GM12878 (cell line): ENCODE measurements at regions not wholly inside any gene's neighbourhood (a gene's known extent, or its start where the extent isn't known, plus 50 kb on each side); places are given as distances from the start of the nearest gene placed in this dataset.

Experiments
- ATAC-seq: fragments of 200-7000 bp; cut with Tn5 transposase; 3 replicates; pipeline ENCODE4 v1.9.1; 2020; ENCODE audit warnings: mild to moderate bottlenecking, moderate library complexity
- BruUV-seq: library from RNA; stranded (reverse); fragments of 400-500 nt; replicated peaks from 2 replicates; lab custom pipeline; 2021; lab: Mats Ljungman, UMichigan
- CTCF ChIA-PET: fragments of 300-600 bp; sonication (Branson Sonifier 250); formaldehyde crosslinking; extraction: SDS; loops from one replicate; lab custom pipeline; 2021; ENCODE audit warnings: inconsistent platforms; lab: Yijun Ruan, JAX
- POLR2A ChIA-PET: fragments of 350-600 bp; formaldehyde crosslinking; extraction: SDS; loops from one replicate; lab custom pipeline; 2021; ENCODE audit warnings: inconsistent platforms; lab: Charles Lee
- RAD21 ChIA-PET: fragments of 300-600 bp; sonication (Branson Sonifier 250); formaldehyde crosslinking; loops from one replicate; lab custom pipeline; 2023; ENCODE audit warnings: antibody characterized with exemption; ENCODE audit not compliant: unreplicated experiment; lab: Charles Lee
- SMC1A ChIA-PET: fragments of 300-600 bp; sonication (Branson Sonifier 250); formaldehyde crosslinking; loops from one replicate; lab custom pipeline; 2023; ENCODE audit not compliant: unreplicated experiment, uncharacterized antibody; lab: Charles Lee
- DNase-seq: peaks from one replicate; pipeline ENCODE4 v3.0.0-alpha.2; 2011; ENCODE audit warnings: low read depth, low spot score
- FAIRE-seq: peaks from 3 replicates; lab custom pipeline; 2011; peaks lifted over from hg19 to GRCh38; lab: Jason Lieb, UNC
- H2AFZ ChIP-seq: 2 replicates; pipeline ENCODE4 v1.6.0; 2011; ENCODE audit warnings: low read depth, low read length, control low read depth; ENCODE audit not compliant: control insufficient read depth
- H3K27ac ChIP-seq: 2 replicates; pipeline ENCODE4 v1.5.1; 2011; ENCODE audit warnings: control low read depth; ENCODE audit not compliant: control insufficient read depth, insufficient read depth
- H3K27me3 ChIP-seq, 2 experiments: replicated peaks in 1 of 2; 2 replicates each; pipeline versions ENCODE4 v1.6.0 to v1.6.1; 2011; ENCODE audit warnings: low read length in 1 of 2; ENCODE audit not compliant: control insufficient read depth in 2 of 2, insufficient read depth in 2 of 2
- H3K36me3 ChIP-seq, 2 experiments: 2 replicates each; pipeline ENCODE4 v1.5.1; 2011; ENCODE audit warnings: low read length in 1 of 2; ENCODE audit not compliant: control insufficient read depth in 2 of 2, insufficient read depth in 2 of 2
- H3K4me1 ChIP-seq: 2 replicates; pipeline ENCODE4 v1.6.1; 2011; ENCODE audit warnings: mild to moderate bottlenecking, low read length, moderate library complexity, mixed read lengths; ENCODE audit not compliant: control insufficient read depth, insufficient read depth
- H3K4me2 ChIP-seq: 2 replicates; pipeline ENCODE4 v1.6.0; 2011; ENCODE audit warnings: control low read depth; ENCODE audit not compliant: control insufficient read depth, insufficient read depth
- H3K4me3 ChIP-seq: fragments of 200-600 bp; sonication (generic); 2 replicates; pipeline ENCODE4 v1.5.1; 2016
- H3K79me2 ChIP-seq: 2 replicates; pipeline ENCODE4 v1.6.0; 2011; ENCODE audit warnings: low read length; ENCODE audit not compliant: control insufficient read depth, insufficient read depth
- H3K9ac ChIP-seq: 2 replicates; pipeline ENCODE4 v1.8.0; 2011; ENCODE audit warnings: low read length, control low read depth, mixed read lengths; ENCODE audit not compliant: control insufficient read depth, insufficient read depth
- H3K9me3 ChIP-seq: replicated peaks from 3 replicates; pipeline ENCODE4 v1.5.1; 2011; ENCODE audit warnings: mild to moderate bottlenecking, low read length; ENCODE audit not compliant: control insufficient read depth, insufficient read depth
- H4K20me1 ChIP-seq: 2 replicates; pipeline ENCODE4 v1.6.0; 2011; ENCODE audit not compliant: control insufficient read depth, insufficient read depth
- EP300 ChIP-seq, 2 experiments: fragments of 150-350 bp in 1 of 2; IDR thresholded peaks; 2 replicates each; pipeline ENCODE4 v1.6.1; 2011 to 2012; ENCODE audit warnings: low read depth in 2 of 2, low read length in 2 of 2, borderline replicate concordance in 1 of 2, improper control_type of control experiment in 1 of 2, inconsistent platforms in 1 of 2; ENCODE audit not compliant: control insufficient read depth in 1 of 2
- PAX8 ChIP-seq: fragments of 450-650 bp; IDR thresholded peaks from 2 replicates; pipeline ENCODE4 v1.6.1; 2017; ENCODE audit warnings: mild to moderate bottlenecking, moderate library complexity
- RUNX3 ChIP-seq: IDR thresholded peaks from 2 replicates; pipeline ENCODE4 v1.6.1; 2012; ENCODE audit warnings: low read length, inconsistent platforms
- SPI1 ChIP-seq: IDR thresholded peaks from 2 replicates; pipeline ENCODE4 v1.6.1; 2011; ENCODE audit warnings: low read depth, mild to moderate bottlenecking, low read length, moderate library complexity, borderline replicate concordance; ENCODE audit not compliant: insufficient read depth
- ZBED1 ChIP-seq: IDR thresholded peaks from 2 replicates; pipeline ENCODE4 v1.6.1; 2016; ENCODE audit warnings: borderline replicate concordance
- ZNF384 ChIP-seq: IDR thresholded peaks from 2 replicates; pipeline ENCODE4 v1.6.1; 2012; ENCODE audit warnings: low read depth, mild to moderate bottlenecking, low read length, improper control_type of control experiment, borderline replicate concordance
- WGBS: methylation state at CpG from one replicate; pipeline ENCODE4 v1.1.6; 2016; ENCODE audit warnings: low lambda C conversion rate; ENCODE audit not compliant: insufficient replicate concordance, insufficient coverage; ENCODE audit errors: missing lambda C conversion rate; 5-methylcytosine and 5-hydroxymethylcytosine counted together
- in situ Hi-C: fragments of 300-500 bp; cut with MboI; formaldehyde crosslinking; loops from 9 replicates; pipeline ENCODE4 v1.14.3; 2018; ENCODE audit warnings: mixed read lengths
- intact Hi-C: fragments of 100-400 bp; cut with micrococcal nuclease; formaldehyde crosslinking; loops from one replicate; pipeline ENCODE4 v1.14.2; 2022; ENCODE audit not compliant: unreplicated experiment
- TF ChIP-seq, protein P1 (sequence below): fragments of 450-650 bp; IDR thresholded peaks from 2 replicates; pipeline ENCODE4 v1.6.1; 2017; ENCODE audit warnings: mild to moderate bottlenecking

- Histone ChIP-seq H3K36me3 (no peaks in the 10 kb centered on the region), H3K79me2 (no peaks in the 10 kb centered on the region), H2AFZ (no peak overlapping the region), H3K4me2 (no peak overlapping the region), H3K27ac (no peak overlapping the region), H3K27me3 (no peaks in the 10 kb centered on the region), H3K4me1 (no peaks in the 10 kb centered on the region), H3K9ac (no peak overlapping the region), H3K4me3 (no peak overlapping the region), H3K9me3 (no peaks in the 10 kb centered on the region)
- 50% methylated on average over 3 of the region's 3 CpGs for WGBS
- in situ Hi-C loops (no loop called here), intact Hi-C loops (no loop called here)
- DNase-seq, result no peak
- POLR2A ChIA-PET, result no interaction called here
- FAIRE-seq, result no peak
- no peak for ATAC-seq
- TF ChIP-seq SPI1 (no peak), ZBED1 (no peak), ZNF384 (no peak), PAX8 (no peak), RUNX3 (peak; percentile 24; the same call in 1 of the 2 replicates), EP300 (IDR thresholded peaks at IDR 0.05; ENCODE audit: borderline replicate concordance in 1 of 2, control insufficient read depth in 1 of 2, low read depth in 2 of 2, low read length in 2 of 2) (no peak)
- TF ChIP-seq, protein P1, sequence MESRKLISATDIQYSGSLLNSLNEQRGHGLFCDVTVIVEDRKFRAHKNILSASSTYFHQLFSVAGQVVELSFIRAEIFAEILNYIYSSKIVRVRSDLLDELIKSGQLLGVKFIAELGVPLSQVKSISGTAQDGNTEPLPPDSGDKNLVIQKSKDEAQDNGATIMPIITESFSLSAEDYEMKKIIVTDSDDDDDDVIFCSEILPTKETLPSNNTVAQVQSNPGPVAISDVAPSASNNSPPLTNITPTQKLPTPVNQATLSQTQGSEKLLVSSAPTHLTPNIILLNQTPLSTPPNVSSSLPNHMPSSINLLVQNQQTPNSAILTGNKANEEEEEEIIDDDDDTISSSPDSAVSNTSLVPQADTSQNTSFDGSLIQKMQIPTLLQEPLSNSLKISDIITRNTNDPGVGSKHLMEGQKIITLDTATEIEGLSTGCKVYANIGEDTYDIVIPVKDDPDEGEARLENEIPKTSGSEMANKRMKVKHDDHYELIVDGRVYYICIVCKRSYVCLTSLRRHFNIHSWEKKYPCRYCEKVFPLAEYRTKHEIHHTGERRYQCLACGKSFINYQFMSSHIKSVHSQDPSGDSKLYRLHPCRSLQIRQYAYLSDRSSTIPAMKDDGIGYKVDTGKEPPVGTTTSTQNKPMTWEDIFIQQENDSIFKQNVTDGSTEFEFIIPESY, result no peak
- TF ChIP-seq, all 136 proteins: peak for 1
- no peaks in the 10 kb centered on the region for H4K20me1 ChIP-seq
- BruUV-seq, result no TSS peak
- CTCF ChIA-PET, result no interaction called here
- SMC1A ChIA-PET, result no interaction called here
- RAD21 ChIA-PET, result no interaction called here
These were observed 107.0 kb downstream of the ZC3H11B start for GRCh38 chr1:219505886-219506285.
